ENCODE measurements at regions not wholly inside any gene's neighbourhood (a gene's known extent, or its start where the extent isn't known, plus 50 kb on each side); places are given as distances from the start of the nearest gene placed in this dataset.

- no peak for TF ChIP-seq POLR2A (IDR thresholded peaks at IDR 0.05)
- TF ChIP-seq, protein P1, sequence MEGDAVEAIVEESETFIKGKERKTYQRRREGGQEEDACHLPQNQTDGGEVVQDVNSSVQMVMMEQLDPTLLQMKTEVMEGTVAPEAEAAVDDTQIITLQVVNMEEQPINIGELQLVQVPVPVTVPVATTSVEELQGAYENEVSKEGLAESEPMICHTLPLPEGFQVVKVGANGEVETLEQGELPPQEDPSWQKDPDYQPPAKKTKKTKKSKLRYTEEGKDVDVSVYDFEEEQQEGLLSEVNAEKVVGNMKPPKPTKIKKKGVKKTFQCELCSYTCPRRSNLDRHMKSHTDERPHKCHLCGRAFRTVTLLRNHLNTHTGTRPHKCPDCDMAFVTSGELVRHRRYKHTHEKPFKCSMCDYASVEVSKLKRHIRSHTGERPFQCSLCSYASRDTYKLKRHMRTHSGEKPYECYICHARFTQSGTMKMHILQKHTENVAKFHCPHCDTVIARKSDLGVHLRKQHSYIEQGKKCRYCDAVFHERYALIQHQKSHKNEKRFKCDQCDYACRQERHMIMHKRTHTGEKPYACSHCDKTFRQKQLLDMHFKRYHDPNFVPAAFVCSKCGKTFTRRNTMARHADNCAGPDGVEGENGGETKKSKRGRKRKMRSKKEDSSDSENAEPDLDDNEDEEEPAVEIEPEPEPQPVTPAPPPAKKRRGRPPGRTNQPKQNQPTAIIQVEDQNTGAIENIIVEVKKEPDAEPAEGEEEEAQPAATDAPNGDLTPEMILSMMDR (IDR thresholded peaks at IDR 0.05) = no peak
- Histone ChIP-seq H3K27ac (no peak overlapping the region), H3K4me3 (replicated peaks in 1 of 3) (no peak overlapping the region), H3K36me3 (no peaks in the 10 kb centered on the region), H3K27me3 (no peaks in the 10 kb centered on the region), H3K4me1 (peaks cover 0 to 6% of the 10 kb centered on the region in 2 donors), H3K9me3 (no peaks in the 10 kb centered on the region)
- intact Hi-C loops (cut with DNase I) = no loop called here
- DNase-seq = no peak
- 56 to 65% methylated on average over 1 of the region's 1 CpG for WGBS, 2 donors
Observed at GRCh38 chr18:34959211-34959829, 81.9 kb upstream of the MAPRE2 start.

- Histone ChIP-seq H3K36me3 (no peaks in the 10 kb centered on the region), H3K27me3 (no peaks in the 10 kb centered on the region), H3K27ac (no peak overlapping the region), H3K4me3 (replicated peaks in 1 of 3) (no peak overlapping the region), H3K9me3 (no peaks in the 10 kb centered on the region), H3K4me1 (peaks cover 0 to 13% of the 10 kb centered on the region in 2 donors)
- 87 to 91% methylated on average over 4 of the region's 4 CpGs for WGBS, 2 donors
- no peak for DNase-seq
- intact Hi-C loops (cut with DNase I) = no loop called here
- TF ChIP-seq POLR2A (IDR thresholded peaks at IDR 0.05) = no peak
- TF ChIP-seq, protein P1 (IDR thresholded peaks at IDR 0.05) = no peak
Observed at GRCh38 chr18:34959989-34960388, 81.2 kb upstream of the MAPRE2 start.

DNA sequence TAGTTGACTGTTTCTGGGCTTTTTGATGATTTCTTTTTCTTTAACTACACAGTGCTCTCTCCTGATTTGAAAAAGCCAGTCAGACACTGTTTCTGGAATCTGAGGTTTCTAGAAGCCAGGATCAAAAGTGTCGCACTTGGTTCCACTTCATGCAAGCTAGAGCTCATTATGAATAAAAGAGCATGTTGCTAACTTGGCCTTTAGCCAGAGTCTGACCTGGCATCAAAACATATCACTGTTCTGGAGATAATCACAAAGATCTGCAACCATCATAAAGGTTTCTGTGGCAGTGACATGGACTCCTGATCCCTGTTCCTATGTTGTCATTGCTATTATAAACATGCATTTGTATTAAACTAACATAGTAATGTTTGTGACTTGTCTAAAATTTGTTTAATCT, 76.1 kb upstream of the MAPRE2 start:
- peak; percentile 66 to 73 for DNase-seq
- Histone ChIP-seq H3K4me3 (replicated peaks in 1 of 3) (no peak overlapping the region), H3K27ac (peak overlapping the region in 1 of 3 donors; percentile 43), H3K4me1 (peaks cover 0 to 15% of the 10 kb centered on the region in 2 donors), H3K27me3 (no peaks in the 10 kb centered on the region), H3K9me3 (no peaks in the 10 kb centered on the region), H3K36me3 (no peaks in the 10 kb centered on the region)
- intact Hi-C loops (cut with DNase I) = no loop called here
- TF ChIP-seq POLR2A (IDR thresholded peaks at IDR 0.05) = no peak
- TF ChIP-seq, protein P1 (IDR thresholded peaks at IDR 0.05) = no peak
- WGBS, 2 donors = 18 to 43% methylated on average over 1 of the region's 1 CpG

GRCh38 chr18:34965566-34965965, 75.6 kb upstream of the MAPRE2 start:
- H3K4me3 ChIP-seq (replicated peaks in 1 of 3) = no peak overlapping the region
- intact Hi-C loops (cut with DNase I) = no loop called here
- H3K9me3 ChIP-seq = no peaks in the 10 kb centered on the region
- no peaks in the 10 kb centered on the region for H3K27me3 ChIP-seq
- 66 to 81% methylated on average over 1 of the region's 1 CpG for WGBS, 2 donors
- no peak for TF ChIP-seq POLR2A (IDR thresholded peaks at IDR 0.05)
- TF ChIP-seq, protein P1 (IDR thresholded peaks at IDR 0.05) = no peak
- peaks cover 0 to 15% of the 10 kb centered on the region in 2 donors for H3K4me1 ChIP-seq
- no peak for DNase-seq
- H3K27ac ChIP-seq = no peak overlapping the region
- H3K36me3 ChIP-seq = no peaks in the 10 kb centered on the region

- H3K27me3 ChIP-seq = no peaks in the 10 kb centered on the region
- no peak for DNase-seq
- intact Hi-C loops (cut with DNase I) = no loop called here
- no peak overlapping the region for H3K4me3 ChIP-seq (replicated peaks in 1 of 3)
- no peak for TF ChIP-seq POLR2A (IDR thresholded peaks at IDR 0.05)
- TF ChIP-seq, protein P1 (IDR thresholded peaks at IDR 0.05) = no peak
- H3K27ac ChIP-seq = no peak overlapping the region
- WGBS, 2 donors = 75 to 87% methylated on average over 3 of the region's 3 CpGs
- H3K36me3 ChIP-seq = no peaks in the 10 kb centered on the region
- H3K9me3 ChIP-seq = no peaks in the 10 kb centered on the region
- peaks cover 0 to 6% of the 10 kb centered on the region in 2 donors for H3K4me1 ChIP-seq
Observed at GRCh38 chr18:34970106-34970505, 71.1 kb upstream of the MAPRE2 start.

Data from thyroid gland (tissue), 4 donors.